HuH-7 (cell line): ENCODE measurements at regions not wholly inside any gene's neighbourhood (a gene's known extent, or its start where the extent isn't known, plus 50 kb on each side); places are given as distances from the start of the nearest gene placed in this dataset.
"Not testable (repeated sequence)": the region's sequence is repeated elsewhere in the genome, so short reads cannot be mapped to it uniquely, and the experiment has no call there.

Source experiments
- DNase-seq: peaks from one replicate; pipeline ENCODE4 v3.0.0; 2011; ENCODE audit warnings: low spot score

GRCh38 chr1:234795711-234796437 lies 185.9 kb upstream of the IRF2BP2 start:
- DNase-seq, result not testable (repeated sequence)

- not testable (repeated sequence) for DNase-seq
Measured at GRCh38 chr1:234795007-234795406, 185.0 kb upstream of the IRF2BP2 start.

- not testable (repeated sequence) for DNase-seq
Measured at GRCh38 chr1:234794452-234794851, 184.5 kb upstream of the IRF2BP2 start.

- not testable (repeated sequence) for DNase-seq
Measured at GRCh38 chr1:234793924-234794323, 183.9 kb upstream of the IRF2BP2 start.

GRCh38 chr1:234792221-234792864 lies 182.4 kb upstream of the IRF2BP2 start:
- DNase-seq, result not testable (repeated sequence)

- not testable (repeated sequence) for DNase-seq
Measured at GRCh38 chr1:234791615-234792014, 181.6 kb upstream of the IRF2BP2 start.

- not testable (repeated sequence) for DNase-seq
Measured at GRCh38 chr1:234790333-234790732, 180.4 kb upstream of the IRF2BP2 start.

GRCh38 chr1:234787011-234787584 lies 177.1 kb upstream of the IRF2BP2 start:
- DNase-seq, result not testable (repeated sequence)

GRCh38 chr1:234785922-234786321 lies 175.9 kb upstream of the IRF2BP2 start:
- DNase-seq, result not testable (repeated sequence)

GRCh38 chr1:234785471-234785919 lies 175.5 kb upstream of the IRF2BP2 start:
- DNase-seq, result not testable (repeated sequence)

GRCh38 chr1:234784108-234784507 lies 174.1 kb upstream of the IRF2BP2 start:
- not testable (repeated sequence) for DNase-seq

- DNase-seq, result no peak
Measured at GRCh38 chr1:234782791-234783190, 172.8 kb upstream of the IRF2BP2 start.

- DNase-seq, result no peak
Measured at GRCh38 chr1:234782105-234782751, 172.2 kb upstream of the IRF2BP2 start.

- peak; percentile 55 for DNase-seq
Measured at GRCh38 chr1:234781241-234782065, 171.5 kb upstream of the IRF2BP2 start.

- DNase-seq, result peak; percentile 38
Measured at GRCh38 chr1:234780531-234781162, 170.7 kb upstream of the IRF2BP2 start.

- no peak for DNase-seq
Measured at GRCh38 chr1:234780112-234780511, 170.1 kb upstream of the IRF2BP2 start.

- DNase-seq, result not testable (repeated sequence)
Measured at GRCh38 chr1:234779600-234779999, 169.6 kb upstream of the IRF2BP2 start.

GRCh38 chr1:234779160-234779538 lies 169.2 kb upstream of the IRF2BP2 start:
- no peak for DNase-seq

GRCh38 chr1:234778221-234779159 lies 168.5 kb upstream of the IRF2BP2 start:
- DNase-seq, result no peak

- DNase-seq, result no peak
Measured at GRCh38 chr1:234777856-234778220, 167.9 kb upstream of the IRF2BP2 start.
